ENCODE measurements at regions not wholly inside any gene's neighbourhood (a gene's known extent, or its start where the extent isn't known, plus 50 kb on each side); places are given as distances from the start of the nearest gene placed in this dataset.

- no peak for FAIRE-seq
- DNase-seq (ENCODE audit: low spot score), result no peak
- in situ Hi-C loops (cut with HindIII; ENCODE audit: extremely low pct_ligation_motif_present, low pct_unique_long_range_greater_than_20kb), result no loop called here
- POLR2A ChIA-PET, result no interaction called here
- peaks cover 7 to 67% of the 10 kb centered on the region in 2 experiments; a peak in 4 of 5 replicates for H3K27me3 ChIP-seq (ENCODE audit: control insufficient read depth in 1 of 2, insufficient read depth in 2 of 2, low read length in 2 of 2)
- no peak overlapping the region for H3K27ac ChIP-seq (ENCODE audit: extremely low read length, insufficient read depth, low read length)
- TF ChIP-seq PBX2 (CRISPR knock-in tag; IDR thresholded peaks at IDR 0.05), result peak; percentile 62
- TF ChIP-seq EZH2 (conservative IDR thresholded peaks at IDR 0.05; ENCODE audit: low read depth, low read length), result peak; percentile 56; the same call in 1 of the 2 replicates
- TF ChIP-seq CENPX (CRISPR knock-in tag; IDR thresholded peaks at IDR 0.05), result no peak
- H3K4me1 ChIP-seq (ENCODE audit: insufficient read depth, low read length), result no peaks in the 10 kb centered on the region
- 19% methylated on average over 15 of the region's 15 CpGs for WGBS (ENCODE audit: low lambda C conversion rate)
- no peaks in the 10 kb centered on the region for H3K9me3 ChIP-seq (ENCODE audit: low read length)
- no peak overlapping the region for H3K9ac ChIP-seq (ENCODE audit: insufficient read depth, low read depth, low read length)
- H3K4me2 ChIP-seq (ENCODE audit: low read depth, low read length), result no peak overlapping the region
- H2AFZ ChIP-seq (ENCODE audit: low read length), result no peak overlapping the region
- H3K4me3 ChIP-seq (replicated peaks in 1 of 3; ENCODE audit: insufficient read depth in 1 of 3, low read depth in 2 of 3, low read length in 3 of 3), result no peak overlapping the region
- CTCF ChIA-PET (ENCODE audit: low intra/inter-chr PET ratio, low total read pairs), result no interaction called here
- BruUV-seq (replicated peaks), result no TSS peak
- intact Hi-C loops (cut with micrococcal nuclease; ENCODE audit: unreplicated experiment), result no loop called here
- peak; percentile 52 for ATAC-seq
- no peaks in the 10 kb centered on the region for H3K36me3 ChIP-seq (replicated peaks in 1 of 2; ENCODE audit: control insufficient read depth in 1 of 2, insufficient read depth in 2 of 2, low read length in 2 of 2)
- H3K79me2 ChIP-seq (ENCODE audit: insufficient read depth, low read length), result no peaks in the 10 kb centered on the region
- 0 out of 2 replicates have a peak, but pooled peaks cover 3% of the 10 kb centered on the region for H4K20me1 ChIP-seq (ENCODE audit: insufficient read depth, low read length)
Measured at GRCh38 chr6:166758136-166758704, 131.2 kb upstream of the RPS6KA2 start.

- H3K9ac ChIP-seq (ENCODE audit: insufficient read depth, low read depth, low read length), result no peak overlapping the region
- TF ChIP-seq POGK (CRISPR knock-in tag; conservative IDR thresholded peaks at IDR 0.05), result no peak
- no peak for TF ChIP-seq ZSCAN25 (CRISPR knock-in tag; IDR thresholded peaks at IDR 0.05)
- TF ChIP-seq FOXJ3 (CRISPR knock-in tag; IDR thresholded peaks at IDR 0.05; ENCODE audit: borderline replicate concordance), result no peak
- TF ChIP-seq KDM3A (CRISPR knock-in tag; IDR thresholded peaks at IDR 0.05; ENCODE audit: low read depth), result no peak
- TF ChIP-seq HNF1B (CRISPR knock-in tag; IDR thresholded peaks at IDR 0.05), result no peak
- no peak for TF ChIP-seq TGIF2 (CRISPR knock-in tag; IDR thresholded peaks at IDR 0.05)
- TF ChIP-seq BCL6 (CRISPR knock-in tag; IDR thresholded peaks at IDR 0.05), result no peak
- TF ChIP-seq ZNF589 (CRISPR knock-in tag; conservative IDR thresholded peaks at IDR 0.05), result no peak
- no peak for TF ChIP-seq SNRNP70 (IDR thresholded peaks at IDR 0.05; ENCODE audit: low read depth, low read length)
- no peak for TF ChIP-seq ZBTB8A (CRISPR knock-in tag; IDR thresholded peaks at IDR 0.05; ENCODE audit: borderline replicate concordance, low read depth)
Measured at GRCh38 chr6:166757232-166758135, 130.4 kb upstream of the RPS6KA2 start.

More at GRCh38 chr6:166757232-166758135, 130.4 kb upstream of the RPS6KA2 start:
- ChIA-PET CTCF (ENCODE audit: low intra/inter-chr PET ratio, low total read pairs) (no interaction called here), POLR2A (no interaction called here)
- Histone ChIP-seq H3K4me1 (ENCODE audit: insufficient read depth, low read length) (no peaks in the 10 kb centered on the region), H3K4me2 (ENCODE audit: low read depth, low read length) (no peak overlapping the region), H4K20me1 (ENCODE audit: insufficient read depth, low read length) (0 out of 2 replicates have a peak, but pooled peaks cover 3% of the 10 kb centered on the region), H3K27me3 (ENCODE audit: control insufficient read depth in 1 of 2, insufficient read depth in 2 of 2, low read length in 2 of 2) (peaks cover 7 to 71% of the 10 kb centered on the region in 2 experiments; a peak in 4 of 5 replicates), H3K79me2 (ENCODE audit: insufficient read depth, low read length) (no peaks in the 10 kb centered on the region), H3K9me3 (ENCODE audit: low read length) (no peaks in the 10 kb centered on the region), H3K27ac (ENCODE audit: extremely low read length, insufficient read depth, low read length) (no peak overlapping the region), H3K4me3 (replicated peaks in 1 of 3; ENCODE audit: insufficient read depth in 1 of 3, low read depth in 2 of 3, low read length in 3 of 3) (no peak overlapping the region), H2AFZ (ENCODE audit: low read length) (no peak overlapping the region), H3K36me3 (replicated peaks in 1 of 2; ENCODE audit: control insufficient read depth in 1 of 2, insufficient read depth in 2 of 2, low read length in 2 of 2) (no peaks in the 10 kb centered on the region)
- ATAC-seq (peak; percentile 41), DNase-seq (ENCODE audit: low spot score) (no peak), FAIRE-seq (no peak)
- in situ Hi-C loops (cut with HindIII; ENCODE audit: extremely low pct_ligation_motif_present, low pct_unique_long_range_greater_than_20kb), result no loop called here
- intact Hi-C loops (cut with micrococcal nuclease; ENCODE audit: unreplicated experiment), result no loop called here
- no TSS peak for BruUV-seq (replicated peaks)
- 20% methylated on average over 24 of the region's 24 CpGs for WGBS (ENCODE audit: low lambda C conversion rate)

Measured in HepG2 (cell line).